K562 (cell line): ENCODE measurements at regions not wholly inside any gene's neighbourhood (a gene's known extent, or its start where the extent isn't known, plus 50 kb on each side); places are given as distances from the start of the nearest gene placed in this dataset.

Source experiments
- ESRRA ChIP-seq: fragments of 450-650 bp; IDR thresholded peaks from 2 replicates; pipeline ENCODE4 v1.6.1; 2014; ENCODE audit warnings: low read depth, mild to moderate bottlenecking, moderate library complexity, borderline replicate concordance
- FOSL1 ChIP-seq: fragments of 200-800 bp; sonication (Bioruptor generic); conservative IDR thresholded peaks from 2 replicates; pipeline ENCODE4 v1.6.1; 2016; ENCODE audit warnings: missing genetic modification characterization, missing compliant biosample characterization
- FOXK2 ChIP-seq, 2 experiments: fragments of 450-650 bp; IDR thresholded peaks in 1 of 2; conservative IDR thresholded peaks in 1 of 2; 2 replicates each; pipeline ENCODE4 v1.6.1; 2016; ENCODE audit warnings: low read depth in 2 of 2, mild to moderate bottlenecking in 1 of 2
- HDAC2 ChIP-seq: fragments of 450-650 bp; IDR thresholded peaks from 2 replicates; pipeline ENCODE4 v1.6.1; 2016; ENCODE audit warnings: mild to moderate bottlenecking
- MIER1 ChIP-seq: fragments of 450-650 bp; IDR thresholded peaks from 2 replicates; pipeline ENCODE4 v1.6.1; 2016; ENCODE audit warnings: antibody characterized with exemption, mild to moderate bottlenecking, low read depth
- RAD21 ChIP-seq, 2 experiments: fragments of 250-450 bp in 1 of 2; fragments of 450-650 bp in 1 of 2; sonication (Bioruptor Pico) in 1 of 2; formaldehyde crosslinking in 1 of 2; IDR thresholded peaks in 1 of 2; conservative IDR thresholded peaks in 1 of 2; 2 replicates each; pipeline versions ENCODE4 v1.4.0 to v1.8.0; 2020 to 2022; ENCODE audit warnings: mild to moderate bottlenecking in 2 of 2, moderate library complexity in 1 of 2
- RCOR1 ChIP-seq, 2 experiments: IDR thresholded peaks; 2 replicates each; pipeline ENCODE4 v1.6.1; 2012; ENCODE audit warnings: low read depth in 2 of 2, low read length in 2 of 2, borderline replicate concordance in 1 of 2, improper control_type of control experiment in 1 of 2
- SAP30 ChIP-seq: fragments of 200-600 bp; sonication (generic); IDR thresholded peaks from 2 replicates; pipeline ENCODE4 v1.6.1; 2012; ENCODE audit warnings: borderline replicate concordance, low read depth, mild to moderate bottlenecking, moderate library complexity, low read length, control low read depth, inconsistent platforms; ENCODE audit not compliant: insufficient read depth, poor library complexity, severe bottlenecking
- ZEB2 ChIP-seq: fragments of 450-650 bp; IDR thresholded peaks from 2 replicates; pipeline ENCODE4 v1.6.1; 2016
- ZNF133 ChIP-seq: fragments of 250-450 bp; sonication (Bioruptor Pico); IDR thresholded peaks from 2 replicates; pipeline ENCODE4 v1.4.0; 2020; ENCODE audit warnings: mild to moderate bottlenecking
- ZNF589 ChIP-seq: fragments of 200-800 bp; sonication (Bioruptor generic); IDR thresholded peaks from 2 replicates; pipeline ENCODE4 v1.6.1; 2016; ENCODE audit warnings: low read depth, missing genetic modification characterization, missing compliant biosample characterization
- TF ChIP-seq, protein P1 (sequence below): fragments of 450-650 bp; IDR thresholded peaks from 2 replicates; pipeline ENCODE4 v1.6.1; 2016; ENCODE audit warnings: mild to moderate bottlenecking, moderate library complexity
- TF ChIP-seq, protein P2 (sequence below): fragments of 450-650 bp; conservative IDR thresholded peaks from 2 replicates; pipeline ENCODE4 v1.6.1; 2016; ENCODE audit warnings: missing genetic modification characterization, low read depth, mild to moderate bottlenecking, missing compliant biosample characterization, moderate library complexity
- TF ChIP-seq, protein P3 (sequence below), 2 experiments: IDR thresholded peaks; 2 replicates each; pipeline ENCODE4 v1.6.1; 2011; ENCODE audit warnings: borderline replicate concordance in 1 of 2, control low read depth in 1 of 2, low read depth in 1 of 2, low read length in 1 of 2, mild to moderate bottlenecking in 1 of 2, mixed read lengths in 1 of 2, moderate library complexity in 1 of 2; ENCODE audit not compliant: insufficient read depth in 1 of 2, insufficient read length in 1 of 2, poor library complexity in 1 of 2, severe bottlenecking in 1 of 2; ENCODE audit errors: extremely low read depth in 1 of 2

GRCh38 chr6:10316373-10316721 is 98.5 kb downstream of the TFAP2A start (continued):
- TF ChIP-seq, protein P1, sequence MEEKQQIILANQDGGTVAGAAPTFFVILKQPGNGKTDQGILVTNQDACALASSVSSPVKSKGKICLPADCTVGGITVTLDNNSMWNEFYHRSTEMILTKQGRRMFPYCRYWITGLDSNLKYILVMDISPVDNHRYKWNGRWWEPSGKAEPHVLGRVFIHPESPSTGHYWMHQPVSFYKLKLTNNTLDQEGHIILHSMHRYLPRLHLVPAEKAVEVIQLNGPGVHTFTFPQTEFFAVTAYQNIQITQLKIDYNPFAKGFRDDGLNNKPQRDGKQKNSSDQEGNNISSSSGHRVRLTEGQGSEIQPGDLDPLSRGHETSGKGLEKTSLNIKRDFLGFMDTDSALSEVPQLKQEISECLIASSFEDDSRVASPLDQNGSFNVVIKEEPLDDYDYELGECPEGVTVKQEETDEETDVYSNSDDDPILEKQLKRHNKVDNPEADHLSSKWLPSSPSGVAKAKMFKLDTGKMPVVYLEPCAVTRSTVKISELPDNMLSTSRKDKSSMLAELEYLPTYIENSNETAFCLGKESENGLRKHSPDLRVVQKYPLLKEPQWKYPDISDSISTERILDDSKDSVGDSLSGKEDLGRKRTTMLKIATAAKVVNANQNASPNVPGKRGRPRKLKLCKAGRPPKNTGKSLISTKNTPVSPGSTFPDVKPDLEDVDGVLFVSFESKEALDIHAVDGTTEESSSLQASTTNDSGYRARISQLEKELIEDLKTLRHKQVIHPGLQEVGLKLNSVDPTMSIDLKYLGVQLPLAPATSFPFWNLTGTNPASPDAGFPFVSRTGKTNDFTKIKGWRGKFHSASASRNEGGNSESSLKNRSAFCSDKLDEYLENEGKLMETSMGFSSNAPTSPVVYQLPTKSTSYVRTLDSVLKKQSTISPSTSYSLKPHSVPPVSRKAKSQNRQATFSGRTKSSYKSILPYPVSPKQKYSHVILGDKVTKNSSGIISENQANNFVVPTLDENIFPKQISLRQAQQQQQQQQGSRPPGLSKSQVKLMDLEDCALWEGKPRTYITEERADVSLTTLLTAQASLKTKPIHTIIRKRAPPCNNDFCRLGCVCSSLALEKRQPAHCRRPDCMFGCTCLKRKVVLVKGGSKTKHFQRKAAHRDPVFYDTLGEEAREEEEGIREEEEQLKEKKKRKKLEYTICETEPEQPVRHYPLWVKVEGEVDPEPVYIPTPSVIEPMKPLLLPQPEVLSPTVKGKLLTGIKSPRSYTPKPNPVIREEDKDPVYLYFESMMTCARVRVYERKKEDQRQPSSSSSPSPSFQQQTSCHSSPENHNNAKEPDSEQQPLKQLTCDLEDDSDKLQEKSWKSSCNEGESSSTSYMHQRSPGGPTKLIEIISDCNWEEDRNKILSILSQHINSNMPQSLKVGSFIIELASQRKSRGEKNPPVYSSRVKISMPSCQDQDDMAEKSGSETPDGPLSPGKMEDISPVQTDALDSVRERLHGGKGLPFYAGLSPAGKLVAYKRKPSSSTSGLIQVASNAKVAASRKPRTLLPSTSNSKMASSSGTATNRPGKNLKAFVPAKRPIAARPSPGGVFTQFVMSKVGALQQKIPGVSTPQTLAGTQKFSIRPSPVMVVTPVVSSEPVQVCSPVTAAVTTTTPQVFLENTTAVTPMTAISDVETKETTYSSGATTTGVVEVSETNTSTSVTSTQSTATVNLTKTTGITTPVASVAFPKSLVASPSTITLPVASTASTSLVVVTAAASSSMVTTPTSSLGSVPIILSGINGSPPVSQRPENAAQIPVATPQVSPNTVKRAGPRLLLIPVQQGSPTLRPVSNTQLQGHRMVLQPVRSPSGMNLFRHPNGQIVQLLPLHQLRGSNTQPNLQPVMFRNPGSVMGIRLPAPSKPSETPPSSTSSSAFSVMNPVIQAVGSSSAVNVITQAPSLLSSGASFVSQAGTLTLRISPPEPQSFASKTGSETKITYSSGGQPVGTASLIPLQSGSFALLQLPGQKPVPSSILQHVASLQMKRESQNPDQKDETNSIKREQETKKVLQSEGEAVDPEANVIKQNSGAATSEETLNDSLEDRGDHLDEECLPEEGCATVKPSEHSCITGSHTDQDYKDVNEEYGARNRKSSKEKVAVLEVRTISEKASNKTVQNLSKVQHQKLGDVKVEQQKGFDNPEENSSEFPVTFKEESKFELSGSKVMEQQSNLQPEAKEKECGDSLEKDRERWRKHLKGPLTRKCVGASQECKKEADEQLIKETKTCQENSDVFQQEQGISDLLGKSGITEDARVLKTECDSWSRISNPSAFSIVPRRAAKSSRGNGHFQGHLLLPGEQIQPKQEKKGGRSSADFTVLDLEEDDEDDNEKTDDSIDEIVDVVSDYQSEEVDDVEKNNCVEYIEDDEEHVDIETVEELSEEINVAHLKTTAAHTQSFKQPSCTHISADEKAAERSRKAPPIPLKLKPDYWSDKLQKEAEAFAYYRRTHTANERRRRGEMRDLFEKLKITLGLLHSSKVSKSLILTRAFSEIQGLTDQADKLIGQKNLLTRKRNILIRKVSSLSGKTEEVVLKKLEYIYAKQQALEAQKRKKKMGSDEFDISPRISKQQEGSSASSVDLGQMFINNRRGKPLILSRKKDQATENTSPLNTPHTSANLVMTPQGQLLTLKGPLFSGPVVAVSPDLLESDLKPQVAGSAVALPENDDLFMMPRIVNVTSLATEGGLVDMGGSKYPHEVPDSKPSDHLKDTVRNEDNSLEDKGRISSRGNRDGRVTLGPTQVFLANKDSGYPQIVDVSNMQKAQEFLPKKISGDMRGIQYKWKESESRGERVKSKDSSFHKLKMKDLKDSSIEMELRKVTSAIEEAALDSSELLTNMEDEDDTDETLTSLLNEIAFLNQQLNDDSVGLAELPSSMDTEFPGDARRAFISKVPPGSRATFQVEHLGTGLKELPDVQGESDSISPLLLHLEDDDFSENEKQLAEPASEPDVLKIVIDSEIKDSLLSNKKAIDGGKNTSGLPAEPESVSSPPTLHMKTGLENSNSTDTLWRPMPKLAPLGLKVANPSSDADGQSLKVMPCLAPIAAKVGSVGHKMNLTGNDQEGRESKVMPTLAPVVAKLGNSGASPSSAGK, result peak; percentile 96
- TF ChIP-seq SAP30 (no peak), ZNF589 (CRISPR knock-in tag) (0 out of 2 replicates have a peak, but pooled peaks have one; percentile 36), FOXK2 (conservative IDR thresholded peaks at IDR 0.05 in 1 of 2, IDR thresholded peaks at IDR 0.05 in 1 of 2; ENCODE audit: low read depth in 2 of 2) (0 out of 4 replicates have a peak, but pooled peaks of 1 of the 2 experiments have one; percentile 23), ESRRA (peak; percentile 23; the same call in 1 of the 2 replicates), MIER1 (no peak), ZNF133 (CRISPR knock-in tag) (no peak), ZEB2 (no peak), RCOR1 (IDR thresholded peaks at IDR 0.05; ENCODE audit: borderline replicate concordance in 1 of 2, low read depth in 2 of 2, low read length in 2 of 2) (peak in 1 of 2 experiments; percentile 47; a peak in 1 of 4 replicates), RAD21 (CRISPR knock-in tag; conservative IDR thresholded peaks at IDR 0.05 in 1 of 2, IDR thresholded peaks at IDR 0.05 in 1 of 2) (0 out of 4 replicates have a peak, but pooled peaks of 1 of the 2 experiments have one; percentile 2), HDAC2 (0 out of 2 replicates have a peak, but pooled peaks have one; percentile 29), FOSL1 (tag) (peak; percentile 75)
- TF ChIP-seq, protein P2, sequence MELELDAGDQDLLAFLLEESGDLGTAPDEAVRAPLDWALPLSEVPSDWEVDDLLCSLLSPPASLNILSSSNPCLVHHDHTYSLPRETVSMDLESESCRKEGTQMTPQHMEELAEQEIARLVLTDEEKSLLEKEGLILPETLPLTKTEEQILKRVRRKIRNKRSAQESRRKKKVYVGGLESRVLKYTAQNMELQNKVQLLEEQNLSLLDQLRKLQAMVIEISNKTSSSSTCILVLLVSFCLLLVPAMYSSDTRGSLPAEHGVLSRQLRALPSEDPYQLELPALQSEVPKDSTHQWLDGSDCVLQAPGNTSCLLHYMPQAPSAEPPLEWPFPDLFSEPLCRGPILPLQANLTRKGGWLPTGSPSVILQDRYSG (tag), result 0 out of 2 replicates have a peak, but pooled peaks have one; percentile 17
- TF ChIP-seq, protein P3, sequence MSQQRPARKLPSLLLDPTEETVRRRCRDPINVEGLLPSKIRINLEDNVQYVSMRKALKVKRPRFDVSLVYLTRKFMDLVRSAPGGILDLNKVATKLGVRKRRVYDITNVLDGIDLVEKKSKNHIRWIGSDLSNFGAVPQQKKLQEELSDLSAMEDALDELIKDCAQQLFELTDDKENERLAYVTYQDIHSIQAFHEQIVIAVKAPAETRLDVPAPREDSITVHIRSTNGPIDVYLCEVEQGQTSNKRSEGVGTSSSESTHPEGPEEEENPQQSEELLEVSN (IDR thresholded peaks at IDR 0.05; ENCODE audit: borderline replicate concordance in 1 of 2, extremely low read depth in 1 of 2, insufficient read depth in 1 of 2, insufficient read length in 1 of 2, low read depth in 1 of 2, low read length in 1 of 2, poor library complexity in 1 of 2, severe bottlenecking in 1 of 2), result peak; percentile 63 to 85
